ENCODE measurements at regions not wholly inside any gene's neighbourhood (a gene's known extent, or its start where the extent isn't known, plus 50 kb on each side); places are given as distances from the start of the nearest gene placed in this dataset.

DNA sequence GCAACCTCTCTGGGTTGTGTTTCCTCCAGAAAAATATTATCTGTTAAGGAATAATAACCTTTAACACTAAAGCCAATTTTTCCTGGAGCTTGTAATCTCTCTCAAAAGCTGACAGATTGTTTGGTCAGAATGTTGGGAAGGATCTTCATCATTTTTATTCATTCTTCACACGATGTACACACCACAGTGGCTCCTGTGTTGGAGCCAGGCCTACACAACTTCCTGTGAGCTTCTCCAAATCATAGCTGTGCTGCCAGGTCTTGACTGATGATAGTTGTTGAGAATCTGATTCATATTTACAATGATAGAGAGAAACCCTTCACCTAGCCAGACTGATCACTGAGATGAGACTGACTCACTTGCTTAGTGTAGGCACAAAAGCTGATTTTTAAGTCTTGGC is 151.0 kb upstream of the ROBO2 start:
- CTCF ChIA-PET (ENCODE audit: low intra/inter-chr PET ratio), result no interaction called here
- Histone ChIP-seq H3K27me3 (ENCODE audit: control insufficient read depth in 2 of 2, insufficient read depth in 2 of 2, low read length in 2 of 2) (no peaks in the 10 kb centered on the region), H2AFZ (ENCODE audit: low read depth, low read length) (no peak overlapping the region), H3K4me3 (no peak overlapping the region), H3K9ac (ENCODE audit: insufficient read depth in 1 of 2, low read depth in 2 of 2, low read length in 2 of 2) (no peak overlapping the region), H3K79me2 (ENCODE audit: control insufficient read depth, insufficient read depth, low read length) (no peaks in the 10 kb centered on the region), H3K9me1 (ENCODE audit: control insufficient read depth, insufficient read depth, low read length) (no peaks in the 10 kb centered on the region), H3K9me3 (replicated peaks; ENCODE audit: control insufficient read depth, insufficient read depth, low read depth, low read length) (no peaks in the 10 kb centered on the region), H3K36me3 (ENCODE audit: control insufficient read depth, insufficient read depth, low read length) (no peaks in the 10 kb centered on the region), H3K4me1 (replicated peaks in 1 of 2; ENCODE audit: control insufficient read depth in 2 of 2, insufficient read depth in 2 of 2, low read length in 2 of 2) (no peaks in the 10 kb centered on the region), H3K4me2 (ENCODE audit: insufficient read depth, low read length) (no peak overlapping the region), H3K27ac (ENCODE audit: extremely low read depth, low read depth, low read length) (no peak overlapping the region), H4K20me1 (replicated peaks; ENCODE audit: control insufficient read depth, insufficient read depth, low read length) (no peaks in the 10 kb centered on the region)
- DNase-seq (ENCODE audit: extremely low read depth in 1 of 4, low spot score in 3 of 4) (no peak), FAIRE-seq (no peak), ATAC-seq (no peak)
- TF ChIP-seq FOXA1 (IDR thresholded peaks at IDR 0.05; ENCODE audit: borderline replicate concordance), result no peak
- TF ChIP-seq MEF2D (tag; conservative IDR thresholded peaks at IDR 0.05; ENCODE audit: low read depth), result no peak
- TF ChIP-seq, protein P1, sequence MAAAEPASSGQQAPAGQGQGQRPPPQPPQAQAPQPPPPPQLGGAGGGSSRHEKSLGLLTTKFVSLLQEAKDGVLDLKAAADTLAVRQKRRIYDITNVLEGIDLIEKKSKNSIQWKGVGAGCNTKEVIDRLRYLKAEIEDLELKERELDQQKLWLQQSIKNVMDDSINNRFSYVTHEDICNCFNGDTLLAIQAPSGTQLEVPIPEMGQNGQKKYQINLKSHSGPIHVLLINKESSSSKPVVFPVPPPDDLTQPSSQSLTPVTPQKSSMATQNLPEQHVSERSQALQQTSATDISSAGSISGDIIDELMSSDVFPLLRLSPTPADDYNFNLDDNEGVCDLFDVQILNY (CRISPR knock-in tag; IDR thresholded peaks at IDR 0.05), result no peak
- TF ChIP-seq EP300 (IDR thresholded peaks at IDR 0.05; ENCODE audit: low read length), result no peak
- TF ChIP-seq, protein P2, sequence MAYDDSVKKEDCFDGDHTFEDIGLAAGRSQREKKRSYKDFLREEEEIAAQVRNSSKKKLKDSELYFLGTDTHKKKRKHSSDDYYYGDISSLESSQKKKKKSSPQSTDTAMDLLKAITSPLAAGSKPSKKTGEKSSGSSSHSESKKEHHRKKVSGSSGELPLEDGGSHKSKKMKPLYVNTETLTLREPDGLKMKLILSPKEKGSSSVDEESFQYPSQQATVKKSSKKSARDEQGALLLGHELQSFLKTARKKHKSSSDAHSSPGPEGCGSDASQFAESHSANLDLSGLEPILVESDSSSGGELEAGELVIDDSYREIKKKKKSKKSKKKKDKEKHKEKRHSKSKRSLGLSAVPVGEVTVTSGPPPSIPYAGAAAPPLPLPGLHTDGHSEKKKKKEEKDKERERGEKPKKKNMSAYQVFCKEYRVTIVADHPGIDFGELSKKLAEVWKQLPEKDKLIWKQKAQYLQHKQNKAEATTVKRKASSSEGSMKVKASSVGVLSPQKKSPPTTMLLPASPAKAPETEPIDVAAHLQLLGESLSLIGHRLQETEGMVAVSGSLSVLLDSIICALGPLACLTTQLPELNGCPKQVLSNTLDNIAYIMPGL (CRISPR knock-in tag; IDR thresholded peaks at IDR 0.05), result no peak
- TF ChIP-seq HMG20B (CRISPR knock-in tag; IDR thresholded peaks at IDR 0.05), result no peak
- TF ChIP-seq CREM (IDR thresholded peaks at IDR 0.05; ENCODE audit: low read depth), result no peak
- intact Hi-C loops (cut with micrococcal nuclease) (no loop called here), in situ Hi-C loops (cut with MboI) (no loop called here)
- POLR2A ChIA-PET, result no interaction called here
- WGBS (ENCODE audit: insufficient coverage, low coverage, missing lambda C conversion rate), result 0% methylated on average over 1 of the region's 1 CpG
- no TSS peak for BruUV-seq (replicated peaks)

Measured in K562 (cell line).